ENCODE measurements at regions not wholly inside any gene's neighbourhood (a gene's known extent, or its start where the extent isn't known, plus 50 kb on each side); places are given as distances from the start of the nearest gene placed in this dataset.

GRCh38 chr20:52738081-52738480 is 234.1 kb upstream of the TSHZ2 start:
- no peak overlapping the region for H2AFZ ChIP-seq (ENCODE audit: insufficient read depth, low read depth, low read length, poor library complexity, severe bottlenecking)
- H3K79me2 ChIP-seq (ENCODE audit: control insufficient read depth, insufficient read depth, low read length) = no peaks in the 10 kb centered on the region
- TF ChIP-seq EZH2 (IDR thresholded peaks at IDR 0.05; ENCODE audit: borderline replicate concordance, insufficient read depth, low read depth, low read length, poor library complexity, severe bottlenecking) (no peak), CTCF (IDR thresholded peaks at IDR 0.05) (no peak)
- Mint-ChIP-seq H3K4me3 (no peak overlapping the region), H3K27me3 (peaks cover 12% of the 10 kb centered on the region), H3K27ac (no peak overlapping the region), H3K9me3 (ENCODE audit: insufficient read depth) (no peaks in the 10 kb centered on the region), H3K4me1 (no peaks in the 10 kb centered on the region)
- no peak overlapping the region for H3K4me3 ChIP-seq (ENCODE audit: control extremely low read depth in 1 of 5, extremely low read depth in 1 of 5, insufficient read depth in 1 of 5, low read depth in 2 of 5, low read length in 4 of 5)
- no peak overlapping the region for H3K4me2 ChIP-seq (replicated peaks; ENCODE audit: low read depth, low read length, poor library complexity, severe bottlenecking)
- no peaks in the 10 kb centered on the region for H3K27me3 ChIP-seq (replicated peaks in 1 of 4; ENCODE audit: control extremely low read depth in 1 of 4, control insufficient read depth in 3 of 4, insufficient read depth in 4 of 4, low read length in 3 of 4)
- ChIA-PET CTCF (no interaction called here), POLR2A (no interaction called here)
- 100% methylated on average over 1 of the region's 6 CpGs for WGBS (ENCODE audit: insufficient coverage)
- DNase-seq (no peak), ATAC-seq (ENCODE audit: low read depth) (no peak)
- no peak overlapping the region for H3K9ac ChIP-seq (ENCODE audit: low read length)
- intact Hi-C loops (cut with micrococcal nuclease) = no loop called here
- H3K4me1 ChIP-seq (ENCODE audit: control insufficient read depth in 2 of 2, insufficient read depth in 2 of 2, low read length in 2 of 2) = no peaks in the 10 kb centered on the region
- no peak overlapping the region for H3K27ac ChIP-seq (ENCODE audit: low read length in 2 of 2)
- no peaks in the 10 kb centered on the region for H3K9me3 ChIP-seq (ENCODE audit: control extremely low read depth in 1 of 3, control insufficient read depth in 2 of 3, insufficient read depth in 1 of 3, low read length in 2 of 3)
- no peaks in the 10 kb centered on the region for H3K36me3 ChIP-seq (replicated peaks in 1 of 2; ENCODE audit: control extremely low read depth in 1 of 2, control insufficient read depth in 1 of 2, extremely low read depth in 1 of 2, insufficient read depth in 2 of 2, low read length in 1 of 2)
- no peaks in the 10 kb centered on the region for H4K20me1 ChIP-seq (ENCODE audit: control insufficient read depth, insufficient read depth, low read length, poor library complexity, severe bottlenecking)

GRCh38 chr20:52736507-52736906 is 235.7 kb upstream of the TSHZ2 start:
- no peaks in the 10 kb centered on the region for H3K27me3 ChIP-seq (replicated peaks in 1 of 4; ENCODE audit: control extremely low read depth in 1 of 4, control insufficient read depth in 3 of 4, insufficient read depth in 4 of 4, low read length in 3 of 4)
- POLR2A ChIA-PET = no interaction called here
- Mint-ChIP-seq H3K4me3 (no peak overlapping the region), H3K9me3 (ENCODE audit: insufficient read depth) (no peaks in the 10 kb centered on the region), H3K27ac (no peak overlapping the region), H3K27me3 (peaks cover 12% of the 10 kb centered on the region), H3K4me1 (no peaks in the 10 kb centered on the region)
- no CpG with 5 or more reads among the region's 2 CpGs for WGBS (ENCODE audit: insufficient coverage)
- no peaks in the 10 kb centered on the region for H3K79me2 ChIP-seq (ENCODE audit: control insufficient read depth, insufficient read depth, low read length)
- DNase-seq (no peak), ATAC-seq (ENCODE audit: low read depth) (no peak)
- CTCF ChIA-PET = no interaction called here
- H3K4me2 ChIP-seq (replicated peaks; ENCODE audit: low read depth, low read length, poor library complexity, severe bottlenecking) = no peak overlapping the region
- H4K20me1 ChIP-seq (ENCODE audit: control insufficient read depth, insufficient read depth, low read length, poor library complexity, severe bottlenecking) = no peaks in the 10 kb centered on the region
- H3K9me3 ChIP-seq (ENCODE audit: control extremely low read depth in 1 of 3, control insufficient read depth in 2 of 3, insufficient read depth in 1 of 3, low read length in 2 of 3) = no peaks in the 10 kb centered on the region
- H3K36me3 ChIP-seq (replicated peaks in 1 of 2; ENCODE audit: control extremely low read depth in 1 of 2, control insufficient read depth in 1 of 2, extremely low read depth in 1 of 2, insufficient read depth in 2 of 2, low read length in 1 of 2) = no peaks in the 10 kb centered on the region
- no peak overlapping the region for H3K9ac ChIP-seq (ENCODE audit: low read length)
- intact Hi-C loops (cut with micrococcal nuclease) = no loop called here
- H2AFZ ChIP-seq (ENCODE audit: insufficient read depth, low read depth, low read length, poor library complexity, severe bottlenecking) = no peak overlapping the region
- no peak overlapping the region for H3K27ac ChIP-seq (ENCODE audit: low read length in 2 of 2)
- no peak overlapping the region for H3K4me3 ChIP-seq (ENCODE audit: control extremely low read depth in 1 of 5, extremely low read depth in 1 of 5, insufficient read depth in 1 of 5, low read depth in 2 of 5, low read length in 4 of 5)
- TF ChIP-seq CTCF (IDR thresholded peaks at IDR 0.05) (no peak), EZH2 (IDR thresholded peaks at IDR 0.05; ENCODE audit: borderline replicate concordance, insufficient read depth, low read depth, low read length, poor library complexity, severe bottlenecking) (no peak)
- H3K4me1 ChIP-seq (ENCODE audit: control insufficient read depth in 2 of 2, insufficient read depth in 2 of 2, low read length in 2 of 2) = no peaks in the 10 kb centered on the region
